Osteoblast (primary cell): ENCODE measurements at regions not wholly inside any gene's neighbourhood (a gene's known extent, or its start where the extent isn't known, plus 50 kb on each side); places are given as distances from the start of the nearest gene placed in this dataset.

Source experiments
- DNase-seq: peaks from one replicate; pipeline ENCODE4 v3.0.0; 2011; ENCODE audit warnings: low spot score, mixed read lengths; ENCODE audit not compliant: insufficient read length; ENCODE audit errors: missing footprints
- H2AFZ ChIP-seq: 2 replicates; pipeline ENCODE4 v1.6.0; 2011; ENCODE audit warnings: mild to moderate bottlenecking, low read length
- H3K27ac ChIP-seq: 2 replicates; pipeline ENCODE4 v1.5.1; 2011; ENCODE audit warnings: mild to moderate bottlenecking, low read depth, low read length, moderate library complexity
- H3K27me3 ChIP-seq: 2 replicates; pipeline ENCODE4 v1.6.0; 2012; ENCODE audit warnings: mild to moderate bottlenecking, control low read depth, inconsistent platforms, low read length, moderate library complexity; ENCODE audit not compliant: insufficient read depth
- H3K36me3 ChIP-seq: 2 replicates; pipeline ENCODE4 v1.5.1; 2011; ENCODE audit warnings: mild to moderate bottlenecking, low read length, control low read depth, moderate library complexity; ENCODE audit not compliant: insufficient read depth
- H3K4me1 ChIP-seq: 2 replicates; pipeline ENCODE4 v1.5.1; 2011; ENCODE audit warnings: mild to moderate bottlenecking, low read length, control low read depth, moderate library complexity; ENCODE audit not compliant: insufficient read depth
- H3K4me2 ChIP-seq: 2 replicates; pipeline ENCODE4 v1.6.0; 2011; ENCODE audit warnings: mild to moderate bottlenecking, low read length; ENCODE audit not compliant: insufficient read depth
- H3K4me3 ChIP-seq: fragments of 200-600 bp; sonication (generic); 3 replicates; pipeline ENCODE4 v1.5.1; 2012; ENCODE audit warnings: mild to moderate bottlenecking, low read length, inconsistent platforms; ENCODE audit not compliant: insufficient read depth
- H3K79me2 ChIP-seq: 2 replicates; pipeline ENCODE4 v1.6.0; 2012; ENCODE audit warnings: mild to moderate bottlenecking, low read length, control low read depth, inconsistent platforms; ENCODE audit not compliant: insufficient read depth
- H3K9me3 ChIP-seq: 2 replicates; pipeline ENCODE4 v1.5.1; 2011; ENCODE audit warnings: low read depth, low read length, control low read depth
- H4K20me1 ChIP-seq: 2 replicates; pipeline ENCODE4 v1.6.0; 2012; ENCODE audit warnings: mild to moderate bottlenecking, low read length, control low read depth; ENCODE audit not compliant: insufficient read depth
- TF ChIP-seq, protein P1 (sequence below): IDR thresholded peaks from 2 replicates; pipeline ENCODE4 v1.5.1; 2011; ENCODE audit warnings: mild to moderate bottlenecking, low read depth, low read length, moderate library complexity; ENCODE audit errors: extremely low read depth

DNA sequence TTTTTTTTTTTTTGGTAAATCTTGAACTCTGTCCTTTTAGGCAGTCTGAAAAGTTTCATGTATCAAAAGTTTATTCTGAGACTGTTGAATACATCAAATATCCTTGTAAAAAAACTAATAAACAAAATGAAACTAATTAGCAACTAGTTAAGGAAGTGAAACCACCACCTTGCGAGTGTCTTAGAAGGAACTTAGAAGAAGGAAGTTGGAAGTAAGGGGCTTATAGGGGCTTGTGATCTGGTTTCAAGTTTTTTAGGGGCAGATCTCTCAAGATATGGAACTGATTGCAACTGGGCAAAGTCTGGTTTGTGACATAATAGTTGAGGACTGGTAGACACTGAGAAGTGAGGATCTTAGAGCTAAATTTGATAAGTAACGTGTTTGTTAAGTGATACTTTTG lies 748.8 kb downstream of the C12orf50 start:
- Histone ChIP-seq H3K4me2 (no peak overlapping the region), H3K27ac (no peak overlapping the region), H2AFZ (no peak overlapping the region), H3K9me3 (no peaks in the 10 kb centered on the region), H3K4me1 (no peaks in the 10 kb centered on the region), H3K4me3 (no peak overlapping the region), H4K20me1 (no peaks in the 10 kb centered on the region), H3K79me2 (no peaks in the 10 kb centered on the region), H3K27me3 (no peaks in the 10 kb centered on the region), H3K36me3 (no peaks in the 10 kb centered on the region)
- TF ChIP-seq, protein P1, sequence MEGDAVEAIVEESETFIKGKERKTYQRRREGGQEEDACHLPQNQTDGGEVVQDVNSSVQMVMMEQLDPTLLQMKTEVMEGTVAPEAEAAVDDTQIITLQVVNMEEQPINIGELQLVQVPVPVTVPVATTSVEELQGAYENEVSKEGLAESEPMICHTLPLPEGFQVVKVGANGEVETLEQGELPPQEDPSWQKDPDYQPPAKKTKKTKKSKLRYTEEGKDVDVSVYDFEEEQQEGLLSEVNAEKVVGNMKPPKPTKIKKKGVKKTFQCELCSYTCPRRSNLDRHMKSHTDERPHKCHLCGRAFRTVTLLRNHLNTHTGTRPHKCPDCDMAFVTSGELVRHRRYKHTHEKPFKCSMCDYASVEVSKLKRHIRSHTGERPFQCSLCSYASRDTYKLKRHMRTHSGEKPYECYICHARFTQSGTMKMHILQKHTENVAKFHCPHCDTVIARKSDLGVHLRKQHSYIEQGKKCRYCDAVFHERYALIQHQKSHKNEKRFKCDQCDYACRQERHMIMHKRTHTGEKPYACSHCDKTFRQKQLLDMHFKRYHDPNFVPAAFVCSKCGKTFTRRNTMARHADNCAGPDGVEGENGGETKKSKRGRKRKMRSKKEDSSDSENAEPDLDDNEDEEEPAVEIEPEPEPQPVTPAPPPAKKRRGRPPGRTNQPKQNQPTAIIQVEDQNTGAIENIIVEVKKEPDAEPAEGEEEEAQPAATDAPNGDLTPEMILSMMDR, result no peak
- no peak for DNase-seq

DNA sequence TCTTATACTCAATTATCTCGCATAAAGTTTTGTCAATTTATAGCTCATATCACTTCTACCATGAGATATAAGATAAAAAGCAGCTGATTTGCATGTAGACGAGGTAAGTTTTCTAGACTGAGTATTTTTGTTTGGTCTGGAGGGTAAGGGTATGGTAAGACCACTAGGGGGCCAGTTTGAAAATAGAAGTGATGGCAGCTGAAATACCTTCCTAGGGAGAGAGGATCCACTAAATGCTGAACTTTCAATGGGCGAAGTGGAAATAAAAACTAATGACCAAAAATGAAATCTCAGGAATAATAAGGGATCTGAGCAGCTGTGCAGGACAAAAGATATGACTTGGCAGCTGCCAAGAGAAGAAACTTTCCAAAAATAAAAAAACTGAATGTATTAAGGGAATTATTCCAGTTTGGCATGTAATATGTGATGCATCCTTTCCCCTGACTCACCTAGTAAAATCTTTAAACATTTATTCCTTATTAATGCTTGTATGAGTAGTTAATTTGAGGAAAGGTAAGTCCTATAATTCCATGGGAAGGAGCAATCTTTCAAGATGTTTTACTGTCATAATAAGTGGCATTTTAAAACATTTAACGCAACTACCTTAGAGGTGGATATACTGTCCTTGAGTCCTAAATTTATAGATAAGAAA lies 754.5 kb downstream of the C12orf50 start:
- peaks cover 11% of the 10 kb centered on the region for H3K4me1 ChIP-seq
- H3K9me3 ChIP-seq, result no peaks in the 10 kb centered on the region
- DNase-seq, result no peak
- no peaks in the 10 kb centered on the region for H3K79me2 ChIP-seq
- no peaks in the 10 kb centered on the region for H4K20me1 ChIP-seq
- H3K4me3 ChIP-seq, result no peak overlapping the region
- no peak overlapping the region for H3K4me2 ChIP-seq
- H3K36me3 ChIP-seq, result no peaks in the 10 kb centered on the region
- no peaks in the 10 kb centered on the region for H3K27me3 ChIP-seq
- TF ChIP-seq, protein P1, result peak; percentile 52
- no peak overlapping the region for H3K27ac ChIP-seq
- H2AFZ ChIP-seq, result no peak overlapping the region

DNA sequence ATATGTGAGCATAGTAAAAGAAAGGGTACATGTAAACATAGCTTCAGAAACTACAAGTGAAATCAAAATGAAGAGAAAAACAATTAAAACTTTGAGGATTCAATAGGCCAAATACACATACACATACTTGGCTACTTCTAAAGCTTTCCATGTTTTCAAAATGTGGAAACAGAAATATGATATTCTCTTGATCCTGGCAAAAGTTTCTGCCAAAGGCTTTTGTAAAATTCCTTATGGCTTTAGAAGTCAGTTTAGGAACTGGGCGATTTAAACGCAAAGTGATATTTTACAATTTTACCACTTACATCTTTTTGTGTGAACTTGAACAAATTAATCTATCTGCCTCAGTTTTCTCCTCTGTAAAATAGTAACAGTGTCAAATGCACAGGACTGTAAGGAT lies 756.4 kb downstream of the C12orf50 start:
- H3K27ac ChIP-seq, result no peak overlapping the region
- H3K4me2 ChIP-seq, result no peak overlapping the region
- H3K36me3 ChIP-seq, result no peaks in the 10 kb centered on the region
- no peaks in the 10 kb centered on the region for H4K20me1 ChIP-seq
- H2AFZ ChIP-seq, result no peak overlapping the region
- TF ChIP-seq, protein P1, result no peak
- no peaks in the 10 kb centered on the region for H3K9me3 ChIP-seq
- no peak overlapping the region for H3K4me3 ChIP-seq
- DNase-seq, result peak; percentile 9
- H3K79me2 ChIP-seq, result no peaks in the 10 kb centered on the region
- H3K27me3 ChIP-seq, result no peaks in the 10 kb centered on the region
- H3K4me1 ChIP-seq, result peaks cover 11% of the 10 kb centered on the region

DNA sequence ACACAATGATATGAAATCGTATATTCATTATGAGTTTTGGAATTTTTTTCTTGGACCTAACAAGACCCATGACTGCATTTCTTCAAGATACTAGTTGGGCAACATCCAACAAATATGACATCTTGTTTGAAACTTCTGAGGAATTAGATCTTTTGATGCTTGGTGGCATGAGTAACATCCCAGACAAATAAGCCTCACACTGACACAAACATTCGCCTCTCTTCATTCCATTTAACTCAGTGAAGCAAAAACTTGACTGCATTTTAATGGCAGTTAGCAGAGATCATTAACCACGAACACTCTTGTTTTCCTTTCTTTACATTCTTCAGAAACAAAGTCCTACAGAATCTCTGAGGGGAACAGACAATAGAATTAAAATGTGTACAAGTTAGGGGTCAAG lies 758.3 kb downstream of the C12orf50 start:
- H2AFZ ChIP-seq, result peak overlapping the region; percentile 43
- peak overlapping the region; percentile 9 for H3K4me2 ChIP-seq
- H3K9me3 ChIP-seq, result no peaks in the 10 kb centered on the region
- no peak overlapping the region for H3K4me3 ChIP-seq
- no peaks in the 10 kb centered on the region for H3K27me3 ChIP-seq
- H3K79me2 ChIP-seq, result no peaks in the 10 kb centered on the region
- peak; percentile 11 for DNase-seq
- H3K27ac ChIP-seq, result no peak overlapping the region
- peaks cover 11% of the 10 kb centered on the region for H3K4me1 ChIP-seq
- H3K36me3 ChIP-seq, result no peaks in the 10 kb centered on the region
- H4K20me1 ChIP-seq, result no peaks in the 10 kb centered on the region
- TF ChIP-seq, protein P1, result no peak
